Vagina (tissue), 2 donors: ENCODE measurements at regions not wholly inside any gene's neighbourhood (a gene's known extent, or its start where the extent isn't known, plus 50 kb on each side); places are given as distances from the start of the nearest gene placed in this dataset.
A peak's percentile ranks its signal among the peaks of the same experiment; 100 is the strongest.

ENCODE experiments used
- DNase-seq, 2 donors: peaks; one replicate each; pipeline ENCODE4 v3.0.0-alpha.2; 2017; ENCODE audit errors: extremely low spot score in 2 of 2
- H3K27ac ChIP-seq: fragments of 200-600 bp; sonication (generic); one replicate; pipeline ENCODE4 v1.5.1; 2019
- H3K27me3 ChIP-seq: fragments of 200-600 bp; sonication (generic); one replicate; pipeline ENCODE4 v1.5.1; 2019
- H3K36me3 ChIP-seq, 2 donors: fragments of 200-600 bp; sonication (generic); one replicate each; pipeline ENCODE4 v1.5.1; 2017 to 2019
- H3K4me1 ChIP-seq: fragments of 200-600 bp; sonication (generic); one replicate; pipeline ENCODE4 v1.5.1; 2019
- H3K4me3 ChIP-seq, 2 donors: fragments of 200-600 bp; sonication (generic); 1 replicate in 1 of 2; 2 replicates in 1 of 2; pipeline ENCODE4 v1.5.1; 2016 to 2019
- H3K9me3 ChIP-seq: fragments of 200-600 bp; sonication (generic); one replicate; pipeline ENCODE4 v1.5.1; 2019
- CTCF ChIP-seq, 3 experiments: fragments of 450-650 bp in 2 of 3; fragments of 200-600 bp in 1 of 3; sonication (generic) in 1 of 3; IDR thresholded peaks; one replicate each; pipeline ENCODE4 v1.5.1; 2017 to 2019; ENCODE audit warnings: antibody characterized with exemption in 3 of 3, mild to moderate bottlenecking in 2 of 3, moderate library complexity in 2 of 3
- POLR2A ChIP-seq, 2 donors: fragments of 450-650 bp; IDR thresholded peaks; one replicate each; pipeline ENCODE4 v1.6.1; 2017; ENCODE audit warnings: antibody characterized with exemption in 2 of 2, mild to moderate bottlenecking in 2 of 2, moderate library complexity in 2 of 2
- POLR2AphosphoS5 ChIP-seq, 2 donors: sonication (generic); formaldehyde crosslinking; IDR thresholded peaks; one replicate each; pipeline ENCODE4 v1.9.0; 2017; ENCODE audit warnings: antibody characterized with exemption in 2 of 2, mild to moderate bottlenecking in 2 of 2, low read depth in 1 of 2; ENCODE audit not compliant: insufficient read depth in 1 of 2
- intact Hi-C: fragments of 100-400 bp; cut with DNase I; formaldehyde crosslinking; loops from one replicate; pipeline ENCODE4 v1.15.1; 2023

GRCh38 chr9:3773362-3774060, 247.7 kb upstream of the RFX3 start:
- intact Hi-C loops = no loop called here
- no peak for DNase-seq
- H3K27ac ChIP-seq = no peak overlapping the region
- no peak for TF ChIP-seq CTCF (IDR thresholded peaks at IDR 0.05)
- no peak for TF ChIP-seq POLR2AphosphoS5 (IDR thresholded peaks at IDR 0.05; ENCODE audit: insufficient read depth in 1 of 2, low read depth in 1 of 2)
- no peaks in the 10 kb centered on the region for H3K27me3 ChIP-seq
- H3K4me3 ChIP-seq = no peak overlapping the region
- H3K4me1 ChIP-seq = peaks cover 6% of the 10 kb centered on the region
- no peaks in the 10 kb centered on the region for H3K36me3 ChIP-seq
- H3K9me3 ChIP-seq = no peaks in the 10 kb centered on the region

GRCh38 chr9:3769646-3770045, 243.8 kb upstream of the RFX3 start:
- no peak for DNase-seq
- H3K27ac ChIP-seq = peak overlapping the region; percentile 29
- no peaks in the 10 kb centered on the region for H3K27me3 ChIP-seq
- H3K4me1 ChIP-seq = peaks cover 6% of the 10 kb centered on the region
- intact Hi-C loops = no loop called here
- no peak for TF ChIP-seq POLR2A (IDR thresholded peaks at IDR 0.05)
- no peak for TF ChIP-seq POLR2AphosphoS5 (IDR thresholded peaks at IDR 0.05; ENCODE audit: insufficient read depth in 1 of 2, low read depth in 1 of 2)
- no peak for TF ChIP-seq CTCF (IDR thresholded peaks at IDR 0.05)
- H3K4me3 ChIP-seq = no peak overlapping the region
- no peaks in the 10 kb centered on the region for H3K36me3 ChIP-seq
- no peaks in the 10 kb centered on the region for H3K9me3 ChIP-seq

- no peak overlapping the region for H3K4me3 ChIP-seq
- no peaks in the 10 kb centered on the region for H3K36me3 ChIP-seq
- intact Hi-C loops = no loop called here
- H3K4me1 ChIP-seq = peaks cover 6% of the 10 kb centered on the region
- no peaks in the 10 kb centered on the region for H3K27me3 ChIP-seq
- TF ChIP-seq POLR2A (IDR thresholded peaks at IDR 0.05) = no peak
- peak; percentile 12 to 66 for TF ChIP-seq POLR2AphosphoS5 (IDR thresholded peaks at IDR 0.05; ENCODE audit: insufficient read depth in 1 of 2, low read depth in 1 of 2)
- H3K9me3 ChIP-seq = no peaks in the 10 kb centered on the region
- H3K27ac ChIP-seq = peak overlapping the region; percentile 29
- DNase-seq = no peak
Observed at GRCh38 chr9:3768712-3769457, 243.1 kb upstream of the RFX3 start.

GRCh38 chr9:3768286-3768685, 242.5 kb upstream of the RFX3 start:
- intact Hi-C loops = no loop called here
- DNase-seq = no peak
- H3K27ac ChIP-seq = no peak overlapping the region

GRCh38 chr9:3762076-3762475, 236.3 kb upstream of the RFX3 start:
- Histone ChIP-seq H3K4me1 (peaks cover 15% of the 10 kb centered on the region), H3K27me3 (no peaks in the 10 kb centered on the region), H3K27ac (no peak overlapping the region), H3K36me3 (no peaks in the 10 kb centered on the region), H3K9me3 (no peaks in the 10 kb centered on the region), H3K4me3 (no peak overlapping the region)
- no peak for DNase-seq
- intact Hi-C loops = no loop called here
- TF ChIP-seq POLR2AphosphoS5 (IDR thresholded peaks at IDR 0.05; ENCODE audit: insufficient read depth in 1 of 2, low read depth in 1 of 2) (no peak), CTCF (IDR thresholded peaks at IDR 0.05) (no peak), POLR2A (IDR thresholded peaks at IDR 0.05) (no peak)

More at GRCh38 chr9:3768286-3768685, 242.5 kb upstream of the RFX3 start:
- peaks cover 6% of the 10 kb centered on the region for H3K4me1 ChIP-seq
- no peaks in the 10 kb centered on the region for H3K36me3 ChIP-seq
- no peak for TF ChIP-seq POLR2AphosphoS5 (IDR thresholded peaks at IDR 0.05; ENCODE audit: insufficient read depth in 1 of 2, low read depth in 1 of 2)
- no peak for TF ChIP-seq CTCF (IDR thresholded peaks at IDR 0.05)
- TF ChIP-seq POLR2A (IDR thresholded peaks at IDR 0.05) = no peak
- H3K4me3 ChIP-seq = no peak overlapping the region
- no peaks in the 10 kb centered on the region for H3K9me3 ChIP-seq
- H3K27me3 ChIP-seq = no peaks in the 10 kb centered on the region
